ENCODE measurements at regions not wholly inside any gene's neighbourhood (a gene's known extent, or its start where the extent isn't known, plus 50 kb on each side); places are given as distances from the start of the nearest gene placed in this dataset.

- TF ChIP-seq CTCF (tag by site-specific recombination; IDR thresholded peaks at IDR 0.05) (no peak), ZNF138 (tag by site-specific recombination; IDR thresholded peaks at IDR 0.05; ENCODE audit: borderline replicate concordance) (no peak), TCF7L2 (IDR thresholded peaks at IDR 0.05; ENCODE audit: borderline replicate concordance, low read depth, low read length) (no peak), ZBTB44 (tag by site-specific recombination; IDR thresholded peaks at IDR 0.05) (no peak), ZNF580 (tag by site-specific recombination; IDR thresholded peaks at IDR 0.05) (no peak), ZNF585B (tag by site-specific recombination; IDR thresholded peaks at IDR 0.05) (no peak), IKZF3 (tag by site-specific recombination; IDR thresholded peaks at IDR 0.05) (no peak), ZBTB8A (tag by site-specific recombination; IDR thresholded peaks at IDR 0.05) (no peak), ZNF610 (tag by site-specific recombination; IDR thresholded peaks at IDR 0.05; ENCODE audit: borderline replicate concordance) (no peak), ZNF670 (tag by site-specific recombination; IDR thresholded peaks at IDR 0.05; ENCODE audit: low read depth) (no peak), ZBTB1 (tag by site-specific recombination; IDR thresholded peaks at IDR 0.05) (no peak), FEZF1 (tag by site-specific recombination; IDR thresholded peaks at IDR 0.05) (no peak)
Observed at GRCh38 chr11:69409812-69410645, 71.4 kb upstream of the LINC01488 start.

Measured in HEK293 (cell line).